HFFc6 (cell line): ENCODE measurements at regions not wholly inside any gene's neighbourhood (a gene's known extent, or its start where the extent isn't known, plus 50 kb on each side); places are given as distances from the start of the nearest gene placed in this dataset.
"Not testable (repeated sequence)": the region's sequence is repeated elsewhere in the genome, so short reads cannot be mapped to it uniquely, and the experiment has no call there.

Source experiments
- DNase-seq: peaks from one replicate; pipeline ENCODE4 v3.0.0-alpha.2; 2018
- H3K27ac Mint-ChIP-seq: 2 replicates; pipeline ENCODE4 v1.8.0; 2020; ENCODE audit warnings: mild to moderate bottlenecking, mixed read lengths
- H3K27me3 Mint-ChIP-seq: 2 replicates; pipeline ENCODE4 v1.8.0; 2021; ENCODE audit warnings: mild to moderate bottlenecking, moderate library complexity, mixed read lengths; ENCODE audit not compliant: insufficient read depth
- H3K36me3 Mint-ChIP-seq: 2 replicates; pipeline ENCODE4 v1.8.0; 2021; ENCODE audit warnings: low read depth, mixed read lengths
- H3K4me1 Mint-ChIP-seq: 2 replicates; pipeline ENCODE4 v1.8.0; 2020; ENCODE audit warnings: low read depth, mixed read lengths
- H3K4me3 Mint-ChIP-seq: 2 replicates; pipeline ENCODE4 v1.8.0; 2020; ENCODE audit warnings: mild to moderate bottlenecking, moderate library complexity, mixed read lengths
- H3K9me3 Mint-ChIP-seq: 2 replicates; pipeline ENCODE4 v1.8.0; 2020; ENCODE audit warnings: mild to moderate bottlenecking, mixed read lengths
- TF ChIP-seq, protein P1 (sequence below): fragments of 200-600 bp; sonication (generic); IDR thresholded peaks from 2 replicates; pipeline ENCODE4 v1.5.0; 2021; ENCODE audit warnings: antibody characterized with exemption, mild to moderate bottlenecking

DNA sequence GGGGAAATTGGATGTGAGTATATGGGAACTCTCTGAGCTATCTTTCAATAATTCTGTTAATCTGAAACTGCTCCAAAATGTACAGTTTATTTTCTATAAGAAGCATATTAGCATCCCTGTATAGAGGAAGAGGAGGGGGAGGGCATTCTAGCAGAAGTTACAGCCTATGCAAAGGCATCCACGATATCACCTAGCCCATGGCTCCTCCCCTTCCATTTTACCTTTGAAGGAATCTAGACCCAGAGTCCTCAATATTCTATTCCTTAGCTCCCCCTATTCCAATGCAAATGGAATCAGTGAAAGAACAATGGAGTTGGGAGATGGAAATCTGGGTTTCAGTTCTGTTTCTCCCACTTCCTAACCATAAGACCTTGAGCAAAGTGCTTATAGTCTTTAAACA lies 132.9 kb upstream of the IFNE start:
- peak overlapping the region; percentile 85 for H3K27ac Mint-ChIP-seq
- peaks cover 81% of the 10 kb centered on the region for H3K4me1 Mint-ChIP-seq
- no peak for DNase-seq
- no peaks in the 10 kb centered on the region for H3K9me3 Mint-ChIP-seq
- TF ChIP-seq, protein P1, sequence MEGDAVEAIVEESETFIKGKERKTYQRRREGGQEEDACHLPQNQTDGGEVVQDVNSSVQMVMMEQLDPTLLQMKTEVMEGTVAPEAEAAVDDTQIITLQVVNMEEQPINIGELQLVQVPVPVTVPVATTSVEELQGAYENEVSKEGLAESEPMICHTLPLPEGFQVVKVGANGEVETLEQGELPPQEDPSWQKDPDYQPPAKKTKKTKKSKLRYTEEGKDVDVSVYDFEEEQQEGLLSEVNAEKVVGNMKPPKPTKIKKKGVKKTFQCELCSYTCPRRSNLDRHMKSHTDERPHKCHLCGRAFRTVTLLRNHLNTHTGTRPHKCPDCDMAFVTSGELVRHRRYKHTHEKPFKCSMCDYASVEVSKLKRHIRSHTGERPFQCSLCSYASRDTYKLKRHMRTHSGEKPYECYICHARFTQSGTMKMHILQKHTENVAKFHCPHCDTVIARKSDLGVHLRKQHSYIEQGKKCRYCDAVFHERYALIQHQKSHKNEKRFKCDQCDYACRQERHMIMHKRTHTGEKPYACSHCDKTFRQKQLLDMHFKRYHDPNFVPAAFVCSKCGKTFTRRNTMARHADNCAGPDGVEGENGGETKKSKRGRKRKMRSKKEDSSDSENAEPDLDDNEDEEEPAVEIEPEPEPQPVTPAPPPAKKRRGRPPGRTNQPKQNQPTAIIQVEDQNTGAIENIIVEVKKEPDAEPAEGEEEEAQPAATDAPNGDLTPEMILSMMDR, result no peak
- H3K4me3 Mint-ChIP-seq, result no peak overlapping the region
- H3K27me3 Mint-ChIP-seq, result peaks cover 1% of the 10 kb centered on the region; the same call in 1 of the 2 replicates
- no peaks in the 10 kb centered on the region for H3K36me3 Mint-ChIP-seq

DNA sequence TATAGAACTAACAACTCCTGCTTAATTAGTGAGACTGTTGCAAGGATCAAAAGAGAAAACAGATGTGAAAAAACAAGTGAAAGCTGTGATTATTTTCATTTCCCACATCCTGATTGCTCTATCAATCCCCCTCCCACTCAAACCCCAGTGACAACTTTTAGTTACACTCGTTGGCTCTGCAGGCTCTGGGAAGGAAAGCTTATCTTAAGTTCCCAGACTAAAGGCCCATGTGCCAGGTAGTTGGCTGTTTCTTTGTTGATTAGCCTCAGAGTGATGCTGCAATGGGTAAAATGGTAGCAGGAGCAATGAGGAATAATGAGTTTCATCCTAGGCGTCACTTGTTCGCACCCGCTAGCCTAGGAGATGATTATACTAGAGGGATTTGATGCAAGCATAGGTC lies 133.3 kb upstream of the IFNE start:
- peaks cover 1% of the 10 kb centered on the region; the same call in 1 of the 2 replicates for H3K27me3 Mint-ChIP-seq
- DNase-seq, result no peak
- peak overlapping the region; percentile 10; the same call in 1 of the 2 replicates for H3K4me3 Mint-ChIP-seq
- H3K36me3 Mint-ChIP-seq, result no peaks in the 10 kb centered on the region
- TF ChIP-seq, protein P1, result no peak
- peak overlapping the region; percentile 85 for H3K27ac Mint-ChIP-seq
- H3K4me1 Mint-ChIP-seq, result peaks cover 80% of the 10 kb centered on the region
- no peaks in the 10 kb centered on the region for H3K9me3 Mint-ChIP-seq

DNA sequence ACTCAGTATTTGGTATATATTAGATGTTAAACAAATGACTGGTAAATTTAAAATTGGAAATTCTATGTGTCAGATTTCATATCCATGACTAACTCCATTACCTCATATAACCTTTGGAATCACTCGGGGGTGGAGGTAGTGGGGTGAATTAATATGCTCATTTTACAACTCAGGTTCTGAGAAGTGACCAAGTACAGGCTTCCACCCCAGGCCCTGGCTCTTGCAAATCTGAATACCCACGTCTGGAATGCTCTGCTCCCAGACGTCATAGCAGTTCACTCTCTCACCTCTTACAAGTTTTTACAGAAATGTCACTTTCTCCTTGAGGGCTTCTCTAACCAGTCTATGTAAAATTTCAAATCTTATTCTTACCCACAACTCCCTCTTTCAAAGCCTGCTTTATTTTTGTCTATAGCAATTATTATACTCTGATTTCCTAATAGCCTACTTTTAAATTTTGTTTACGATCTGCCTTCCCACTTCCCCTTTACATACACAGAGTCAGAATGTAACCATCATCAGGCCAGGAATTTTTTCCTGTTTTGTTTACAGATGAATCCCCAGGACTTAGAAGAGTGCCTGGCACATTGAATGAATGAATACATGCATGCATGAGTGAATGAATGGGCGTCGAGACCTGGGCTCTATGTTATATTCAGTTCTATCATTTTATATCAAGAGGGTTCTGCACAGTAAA lies 134.1 kb upstream of the IFNE start:
- Mint-ChIP-seq H3K4me3 (peak overlapping the region; percentile 77), H3K27me3 (peaks cover 1% of the 10 kb centered on the region; the same call in 1 of the 2 replicates), H3K9me3 (no peaks in the 10 kb centered on the region), H3K27ac (peak overlapping the region; percentile 85), H3K36me3 (no peaks in the 10 kb centered on the region), H3K4me1 (peaks cover 72% of the 10 kb centered on the region)
- TF ChIP-seq, protein P1, result no peak
- peak; percentile 92 for DNase-seq

DNA sequence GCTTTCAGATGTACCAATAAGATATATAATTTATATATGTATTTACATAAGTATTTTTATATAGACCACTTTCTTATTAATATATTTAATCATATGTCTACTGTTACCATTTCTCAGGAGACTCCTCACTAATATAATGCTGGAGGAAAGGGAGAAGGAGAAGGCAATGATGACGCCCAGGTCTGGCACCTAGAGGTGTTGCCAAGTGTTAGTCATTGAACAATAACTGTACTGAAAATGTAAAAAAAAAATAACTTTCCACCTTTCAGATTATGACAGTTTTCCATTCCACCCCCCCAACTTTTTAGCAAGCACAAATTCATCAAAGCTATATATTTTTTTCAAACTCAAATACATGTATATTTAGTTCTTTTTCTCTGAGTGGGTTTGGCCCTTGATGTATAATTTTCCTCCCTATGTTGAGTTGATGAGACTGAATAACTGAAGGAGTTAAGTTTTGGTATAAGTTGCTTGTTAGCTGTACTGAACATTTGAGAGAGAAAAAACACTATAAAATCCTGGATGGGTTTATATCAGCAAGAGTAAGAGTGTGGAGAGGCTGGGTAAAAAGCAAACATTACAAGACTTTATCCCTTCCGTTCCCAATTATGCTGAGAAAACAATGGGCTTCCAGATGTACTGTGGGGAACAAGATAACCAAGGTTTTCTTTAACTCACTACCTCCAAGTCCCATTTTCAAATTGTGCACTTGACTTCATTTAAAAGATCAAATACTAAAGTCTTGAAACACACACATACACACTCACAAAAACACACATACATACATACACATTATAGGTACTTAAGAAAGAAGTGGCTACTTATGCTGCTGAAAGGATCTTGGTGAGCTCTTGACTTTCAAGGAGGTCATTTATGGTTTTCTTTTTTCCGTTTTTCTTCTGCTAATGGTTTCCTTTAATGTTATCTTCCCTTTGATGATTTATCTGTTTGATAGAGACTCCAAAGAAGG lies 142.8 kb upstream of the IFNE start:
- Mint-ChIP-seq H3K9me3 (no peaks in the 10 kb centered on the region; the same call in 1 of the 2 replicates), H3K4me3 (no peak overlapping the region), H3K36me3 (peaks cover 24% of the 10 kb centered on the region), H3K27ac (no peak overlapping the region), H3K4me1 (peaks cover 14% of the 10 kb centered on the region), H3K27me3 (no peaks in the 10 kb centered on the region; the same call in 1 of the 2 replicates)
- TF ChIP-seq, protein P1, result no peak
- no peak for DNase-seq

DNA sequence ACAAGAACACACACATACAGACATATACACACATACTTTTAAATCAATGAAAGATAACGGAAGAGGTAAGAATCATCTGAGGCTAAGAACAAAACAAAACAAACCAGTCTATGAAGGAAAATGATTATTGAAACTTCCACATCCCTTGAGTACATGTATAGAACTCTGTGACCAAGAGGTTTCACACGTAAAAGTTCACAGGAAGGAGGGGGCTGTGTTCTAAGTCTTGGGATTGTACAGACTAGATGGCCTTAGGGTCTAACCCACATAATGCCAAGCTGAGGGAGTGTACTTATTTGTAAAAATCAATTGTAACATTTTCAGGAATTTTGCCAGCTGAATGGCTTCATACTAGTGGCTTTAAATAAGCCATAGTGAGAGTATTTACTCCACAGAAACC lies 144.4 kb upstream of the IFNE start:
- Mint-ChIP-seq H3K36me3 (peaks cover 30% of the 10 kb centered on the region), H3K27me3 (no peaks in the 10 kb centered on the region; the same call in 1 of the 2 replicates), H3K4me3 (no peak overlapping the region), H3K4me1 (peaks cover 9% of the 10 kb centered on the region; the same call in 1 of the 2 replicates), H3K9me3 (no peaks in the 10 kb centered on the region; the same call in 1 of the 2 replicates), H3K27ac (no peak overlapping the region)
- TF ChIP-seq, protein P1, result no peak
- DNase-seq, result no peak

DNA sequence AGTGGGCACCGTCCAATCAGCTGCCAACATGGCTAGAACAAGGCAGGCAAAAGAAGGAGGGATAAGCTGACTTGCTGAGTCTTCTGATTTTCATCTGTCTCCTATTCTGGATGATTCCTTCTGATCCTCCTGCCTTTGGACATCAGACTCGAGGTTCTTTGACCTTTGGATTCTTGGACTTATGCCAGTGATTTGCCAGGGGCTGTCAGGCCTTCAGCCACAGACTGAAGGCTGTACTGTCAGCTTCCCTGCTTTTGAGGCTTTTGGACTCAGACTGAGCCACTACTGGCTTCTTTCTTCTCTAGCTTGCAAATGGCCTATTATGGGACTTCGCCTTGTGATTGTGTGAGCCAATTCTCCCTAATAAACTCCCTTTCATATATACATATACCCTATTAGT lies 146.8 kb upstream of the IFNE start:
- H3K36me3 Mint-ChIP-seq, result peaks cover 22% of the 10 kb centered on the region
- not testable (repeated sequence) for H3K27ac Mint-ChIP-seq, DNase-seq, H3K9me3 Mint-ChIP-seq, H3K4me3 Mint-ChIP-seq, H3K4me1 Mint-ChIP-seq, H3K27me3 Mint-ChIP-seq
